HAP-1 (cell line): ENCODE measurements at regions not wholly inside any gene's neighbourhood (a gene's known extent, or its start where the extent isn't known, plus 50 kb on each side); places are given as distances from the start of the nearest gene placed in this dataset.
"Not testable (repeated sequence)": the region's sequence is repeated elsewhere in the genome, so short reads cannot be mapped to it uniquely, and the experiment has no call there.

ENCODE experiments used
- DNase-seq, 2 experiments: peaks; one replicate each; pipeline ENCODE4 v3.0.0-alpha.2; 2016 to 2020; ENCODE audit warnings: low spot score in 2 of 2
- H3K27me3 ChIP-seq: fragments of 250-450 bp; sonication (Bioruptor Pico); 2 replicates; pipeline ENCODE4 v1.5.1; 2020; ENCODE audit warnings: low read depth, mild to moderate bottlenecking, moderate library complexity
- H3K36me3 ChIP-seq: fragments of 250-450 bp; sonication (Bioruptor Pico); replicated peaks from 2 replicates; pipeline ENCODE4 v1.5.1; 2020; ENCODE audit warnings: mild to moderate bottlenecking
- H3K4me1 ChIP-seq: fragments of 250-450 bp; sonication (Bioruptor Pico); 2 replicates; pipeline ENCODE4 v1.5.1; 2020; ENCODE audit warnings: mild to moderate bottlenecking
- H3K4me3 ChIP-seq: fragments of 250-450 bp; sonication (Bioruptor Pico); 2 replicates; pipeline ENCODE4 v1.5.1; 2020; ENCODE audit warnings: mild to moderate bottlenecking, moderate library complexity
- H3K9me3 ChIP-seq: fragments of 250-450 bp; sonication (Bioruptor Pico); 2 replicates; pipeline ENCODE4 v1.5.1; 2020; ENCODE audit warnings: mild to moderate bottlenecking, moderate library complexity
- in situ Hi-C: fragments of 300-500 bp; cut with MboI; formaldehyde crosslinking; loops from 3 replicates; pipeline ENCODE4 v1.14.3; 2020; ENCODE audit warnings: low sequenced_read_pairs, inconsistent platforms, mixed read lengths

DNA sequence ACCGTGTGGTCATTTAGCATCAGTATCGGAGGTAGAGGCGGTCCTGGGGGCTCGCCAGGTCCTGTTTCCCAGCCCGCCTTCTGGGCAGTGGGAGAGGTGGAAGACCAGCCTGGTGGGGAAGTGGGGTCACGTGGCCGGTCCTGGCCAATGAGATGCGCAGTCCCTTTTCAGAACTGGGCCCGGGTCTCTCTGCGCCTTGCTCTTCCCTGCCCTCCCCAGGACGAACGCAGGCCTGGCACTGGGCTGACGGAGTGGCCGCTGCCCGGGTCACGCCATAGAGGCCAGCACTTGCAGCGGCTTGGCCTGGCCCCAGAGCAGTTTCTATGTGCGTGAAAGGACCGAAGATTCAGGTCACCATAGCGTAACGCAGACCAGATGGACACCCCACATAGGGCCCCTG, 97.6 kb downstream of the OLFM1 start:
- no peaks in the 10 kb centered on the region for H3K9me3 ChIP-seq
- H3K36me3 ChIP-seq, result no peaks in the 10 kb centered on the region
- in situ Hi-C loops, result no loop called here
- H3K4me3 ChIP-seq, result no peak overlapping the region
- no peaks in the 10 kb centered on the region for H3K4me1 ChIP-seq
- no peak for DNase-seq
- H3K27me3 ChIP-seq, result no peaks in the 10 kb centered on the region

DNA sequence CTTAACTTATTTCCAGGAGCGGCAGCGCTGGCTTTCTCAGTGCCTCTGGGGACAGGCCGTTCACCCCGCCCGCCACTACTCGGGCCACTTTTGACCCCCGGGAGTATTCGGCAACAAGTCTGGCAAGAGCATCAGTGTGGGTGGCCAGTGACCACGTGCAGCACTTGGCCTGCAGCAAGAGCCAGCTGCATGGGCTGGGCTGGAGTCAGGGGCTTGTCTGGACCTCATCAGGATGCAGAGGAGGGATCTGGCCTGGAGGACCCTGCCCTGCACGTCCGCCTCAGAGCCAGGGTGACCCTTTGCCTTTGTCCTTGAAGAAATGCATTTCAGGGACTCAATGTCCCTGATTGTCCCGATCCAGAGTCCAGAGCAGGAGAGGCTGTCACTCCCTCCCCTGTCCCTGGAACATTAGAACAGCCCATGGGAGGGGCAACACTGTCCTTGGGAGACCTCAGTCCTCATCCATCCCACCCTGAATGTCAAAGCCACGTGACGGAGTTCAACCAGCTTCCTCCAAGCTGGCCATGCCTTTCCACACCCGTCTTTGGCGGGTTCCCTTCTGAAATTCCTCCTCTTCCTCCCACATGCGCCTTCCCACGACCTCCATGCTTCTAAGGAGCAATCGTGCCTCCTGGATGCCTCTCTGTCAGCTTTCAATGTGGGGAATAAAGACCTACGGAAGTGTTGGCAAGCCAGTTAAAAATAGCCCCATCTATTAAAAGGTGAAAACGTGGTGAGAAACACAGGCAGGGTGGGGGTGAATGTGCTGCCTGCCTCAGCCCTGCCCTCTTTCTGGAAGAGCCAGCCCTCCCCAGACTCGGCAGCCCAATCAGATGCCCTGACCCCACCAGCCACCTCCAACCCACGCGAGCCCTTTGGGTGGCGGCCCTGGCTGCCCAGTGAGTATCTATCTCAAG, 99.0 kb downstream of the OLFM1 start:
- Histone ChIP-seq H3K4me3 (no peak overlapping the region), H3K27me3 (no peaks in the 10 kb centered on the region), H3K36me3 (no peaks in the 10 kb centered on the region), H3K9me3 (no peaks in the 10 kb centered on the region), H3K4me1 (no peaks in the 10 kb centered on the region)
- DNase-seq, result no peak
- in situ Hi-C loops, result no loop called here

DNA sequence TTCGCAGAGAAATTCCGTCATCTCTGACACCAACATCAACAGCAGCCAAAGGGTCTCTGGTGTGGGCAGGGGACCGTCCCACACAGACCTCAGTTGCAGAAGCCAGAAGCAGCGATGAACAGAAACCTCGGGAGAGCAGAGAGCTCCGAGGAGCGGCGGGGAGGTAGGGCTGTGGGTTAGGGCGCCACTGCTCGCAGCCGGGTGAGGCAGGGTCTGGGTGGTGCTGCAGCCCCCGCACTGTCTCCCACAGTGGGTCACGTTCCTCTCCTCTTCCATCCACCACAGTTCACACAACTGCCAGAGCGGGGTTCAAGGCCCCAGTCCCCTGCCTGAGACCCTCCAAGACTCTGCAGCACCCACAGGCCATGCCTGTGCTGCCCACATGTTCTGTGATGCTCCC, 99.9 kb downstream of the OLFM1 start:
- H3K4me1 ChIP-seq, result no peaks in the 10 kb centered on the region
- no peak for DNase-seq
- no peaks in the 10 kb centered on the region for H3K36me3 ChIP-seq
- in situ Hi-C loops, result no loop called here
- no peak overlapping the region for H3K4me3 ChIP-seq
- no peaks in the 10 kb centered on the region for H3K27me3 ChIP-seq
- no peaks in the 10 kb centered on the region for H3K9me3 ChIP-seq

DNA sequence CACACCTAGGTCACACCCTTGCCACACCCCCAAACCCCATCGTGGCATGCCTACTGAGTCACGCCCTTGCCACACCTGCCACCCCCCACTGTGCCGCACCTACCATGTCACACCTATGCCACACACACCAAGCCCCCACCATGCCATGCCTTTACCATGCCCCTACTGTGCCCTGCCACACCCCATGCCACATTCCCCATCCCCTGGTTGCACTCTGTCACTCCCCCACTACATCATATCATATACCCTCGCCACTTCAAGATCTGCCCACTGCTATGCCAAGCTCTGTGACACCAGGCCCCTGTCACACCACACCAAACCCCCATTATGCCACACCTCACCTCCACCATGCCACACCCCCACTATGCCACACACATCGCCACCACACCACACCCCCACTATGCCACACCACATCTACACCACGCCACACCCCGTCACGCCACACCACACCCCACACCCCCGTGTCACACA, 101.2 kb downstream of the OLFM1 start:
- no peaks in the 10 kb centered on the region for H3K36me3 ChIP-seq
- in situ Hi-C loops, result no loop called here

DNA sequence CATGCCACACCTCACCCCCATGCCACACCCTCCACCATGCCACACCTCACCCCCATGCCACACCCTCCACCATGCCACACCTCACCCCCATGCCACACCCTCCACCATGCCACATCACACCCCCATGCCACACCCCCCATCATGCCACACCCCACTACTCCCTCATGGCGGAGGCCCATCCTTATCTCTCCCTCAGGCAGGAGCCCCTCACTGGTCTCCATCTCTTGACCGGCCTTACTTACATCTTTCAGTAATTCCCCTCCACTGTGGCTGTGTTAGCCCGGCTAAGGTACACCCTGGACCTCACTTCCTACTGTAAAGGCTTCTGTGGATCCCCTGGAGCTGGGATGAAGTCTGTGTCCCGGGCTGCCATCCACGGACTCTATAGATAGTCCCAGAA, 102.0 kb downstream of the OLFM1 start:
- DNase-seq, result no peak
- in situ Hi-C loops, result no loop called here
- no peaks in the 10 kb centered on the region for H3K27me3 ChIP-seq
- no peaks in the 10 kb centered on the region for H3K4me1 ChIP-seq
- H3K9me3 ChIP-seq, result no peaks in the 10 kb centered on the region
- no peaks in the 10 kb centered on the region for H3K36me3 ChIP-seq
- no peak overlapping the region for H3K4me3 ChIP-seq

More for the DNA sequence above, 101.2 kb downstream of the OLFM1 start:
- Histone ChIP-seq H3K9me3 (no peaks in the 10 kb centered on the region), H3K27me3 (no peaks in the 10 kb centered on the region), H3K4me1 (no peaks in the 10 kb centered on the region), H3K4me3 (no peak overlapping the region)
- DNase-seq, result no peak

DNA sequence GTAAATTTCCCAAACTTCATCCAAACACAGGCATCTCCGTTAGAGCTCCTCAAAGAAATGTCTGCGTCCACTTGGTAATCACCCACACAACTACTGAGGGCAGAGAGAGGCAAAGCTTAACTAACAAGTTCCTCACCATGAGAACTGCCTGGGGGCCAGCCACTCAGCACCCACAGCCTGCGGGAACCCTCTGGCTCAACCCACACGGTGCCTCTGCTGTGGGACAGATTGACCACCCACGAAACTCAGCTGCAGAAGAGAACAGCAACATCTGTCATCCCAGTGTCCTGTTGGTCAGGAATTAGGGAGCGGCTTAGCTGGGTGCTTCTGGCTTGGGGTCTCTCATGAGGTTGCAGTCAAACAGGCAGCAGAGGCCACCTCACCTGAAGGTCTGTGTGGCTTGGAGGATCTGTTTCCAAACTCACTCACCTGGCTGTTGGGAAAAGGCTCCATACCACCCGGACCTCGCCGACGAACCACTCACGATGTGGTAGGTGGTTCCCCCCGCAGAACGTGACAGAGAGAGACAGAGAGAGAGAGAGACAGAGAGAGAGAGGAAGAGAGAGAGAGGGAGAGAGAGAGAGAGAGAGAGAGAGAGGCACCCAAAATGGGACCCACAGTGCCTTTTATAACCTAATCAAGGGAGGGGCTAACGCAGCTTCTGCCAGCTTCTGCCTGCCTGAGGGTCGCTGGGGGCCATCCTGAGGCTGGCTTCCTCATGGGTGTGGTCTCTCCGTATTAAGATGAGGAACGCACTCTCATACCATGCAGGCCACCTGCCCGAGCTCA, 103.5 kb downstream of the OLFM1 start:
- Histone ChIP-seq H3K4me3 (no peak overlapping the region), H3K36me3 (no peaks in the 10 kb centered on the region), H3K9me3 (no peaks in the 10 kb centered on the region), H3K27me3 (no peaks in the 10 kb centered on the region), H3K4me1 (no peaks in the 10 kb centered on the region)
- no peak for DNase-seq
- in situ Hi-C loops, result no loop called here

DNA sequence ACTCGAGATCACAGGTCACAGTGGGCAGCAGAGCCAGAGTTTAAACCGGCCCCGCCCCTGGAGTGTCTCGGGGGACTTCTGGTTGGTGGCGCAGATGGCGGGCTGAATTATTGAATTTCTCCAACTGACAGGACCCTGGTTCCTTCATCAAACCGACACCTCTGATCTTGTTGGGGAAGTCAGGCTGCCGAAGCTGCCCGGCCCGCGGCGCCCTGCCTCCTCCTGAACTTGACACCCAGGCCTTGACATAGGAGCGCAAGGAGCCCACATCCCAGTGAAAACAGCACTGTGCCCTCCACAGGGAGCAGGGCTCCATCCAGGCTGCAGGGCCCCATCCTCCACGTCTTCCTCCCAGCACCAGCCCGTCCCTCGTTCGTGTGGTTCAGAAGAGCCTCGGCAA, 105.2 kb downstream of the OLFM1 start:
- no peak overlapping the region for H3K4me3 ChIP-seq
- H3K4me1 ChIP-seq, result no peaks in the 10 kb centered on the region
- in situ Hi-C loops, result no loop called here
- no peak for DNase-seq
- H3K9me3 ChIP-seq, result no peaks in the 10 kb centered on the region
- H3K36me3 ChIP-seq, result no peaks in the 10 kb centered on the region
- H3K27me3 ChIP-seq, result no peaks in the 10 kb centered on the region

DNA sequence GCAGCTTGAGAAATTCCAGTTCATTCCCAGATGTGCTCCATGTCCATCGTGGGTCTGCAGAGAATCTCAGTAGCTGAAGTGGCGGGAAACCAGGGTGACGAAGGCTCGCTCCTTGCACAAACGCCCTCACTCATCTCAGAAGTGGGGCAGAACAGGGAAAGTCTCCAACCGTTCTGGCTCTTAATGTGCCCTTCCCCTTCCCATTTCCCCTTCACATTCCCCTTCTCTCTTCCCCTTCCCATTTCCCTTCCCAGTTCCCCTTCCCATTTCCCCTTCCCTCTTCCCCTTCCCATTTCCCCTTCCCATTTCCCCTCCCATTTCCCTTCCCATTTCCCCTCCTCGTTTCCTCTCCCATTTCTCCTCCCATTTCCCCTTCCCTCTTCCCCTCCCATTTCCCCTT, 108.5 kb downstream of the OLFM1 start:
- H3K4me3 ChIP-seq, DNase-seq, H3K36me3 ChIP-seq, H3K27me3 ChIP-seq, H3K4me1 ChIP-seq, H3K9me3 ChIP-seq, in situ Hi-C loops: not testable (repeated sequence)

DNA sequence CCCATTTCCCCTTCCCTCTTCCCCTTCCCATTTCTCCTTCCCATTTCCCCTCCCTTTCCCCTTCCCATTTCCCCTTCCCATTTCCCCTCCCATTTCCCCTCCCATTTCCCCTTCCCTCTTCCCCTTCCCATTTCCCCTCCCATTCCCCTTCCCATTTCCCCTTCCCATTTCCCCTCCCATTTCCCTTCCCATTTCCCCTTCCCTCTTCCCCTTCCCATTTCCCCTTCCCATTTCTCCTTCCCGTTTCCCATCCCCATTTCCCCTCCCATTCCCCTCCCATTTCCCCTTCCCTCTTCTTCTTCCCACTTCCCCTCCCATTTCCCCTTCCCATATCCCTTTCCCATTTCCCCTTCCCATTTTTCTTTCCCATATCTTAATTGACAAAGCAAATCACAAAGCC, 109.0 kb downstream of the OLFM1 start:
- no peaks in the 10 kb centered on the region for H3K27me3 ChIP-seq
- in situ Hi-C loops, result no loop called here

DNA sequence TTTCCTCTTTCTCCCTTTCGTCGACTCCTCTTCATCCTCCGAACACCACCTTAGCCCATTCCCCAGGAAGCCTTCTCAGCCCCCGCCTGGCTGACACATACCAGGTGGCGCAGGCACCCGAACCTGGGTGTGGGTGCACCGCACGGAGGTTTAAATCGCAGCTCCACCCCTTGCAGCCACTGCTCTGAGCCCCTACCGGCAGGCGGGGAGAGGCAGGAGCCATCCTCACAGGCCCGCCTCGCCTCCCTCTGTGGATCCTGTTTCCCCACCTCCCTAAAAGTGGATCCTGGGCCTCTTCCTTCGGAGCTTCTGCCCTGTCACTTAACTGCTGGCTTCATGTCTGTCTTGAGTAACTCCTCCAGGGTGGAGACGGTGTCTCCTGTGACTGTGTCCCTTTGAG, 110.7 kb downstream of the OLFM1 start:
- Histone ChIP-seq H3K27me3 (no peaks in the 10 kb centered on the region), H3K36me3 (no peaks in the 10 kb centered on the region), H3K4me1 (no peaks in the 10 kb centered on the region), H3K4me3 (no peak overlapping the region), H3K9me3 (no peaks in the 10 kb centered on the region; the same call in 1 of the 2 replicates)
- DNase-seq, result no peak
- in situ Hi-C loops, result no loop called here

More for the DNA sequence above, 109.0 kb downstream of the OLFM1 start:
- H3K9me3 ChIP-seq, result no peaks in the 10 kb centered on the region; the same call in 1 of the 2 replicates
- H3K4me1 ChIP-seq, result no peaks in the 10 kb centered on the region
- DNase-seq, result no peak
- H3K36me3 ChIP-seq, result no peaks in the 10 kb centered on the region
- H3K4me3 ChIP-seq, result no peak overlapping the region

DNA sequence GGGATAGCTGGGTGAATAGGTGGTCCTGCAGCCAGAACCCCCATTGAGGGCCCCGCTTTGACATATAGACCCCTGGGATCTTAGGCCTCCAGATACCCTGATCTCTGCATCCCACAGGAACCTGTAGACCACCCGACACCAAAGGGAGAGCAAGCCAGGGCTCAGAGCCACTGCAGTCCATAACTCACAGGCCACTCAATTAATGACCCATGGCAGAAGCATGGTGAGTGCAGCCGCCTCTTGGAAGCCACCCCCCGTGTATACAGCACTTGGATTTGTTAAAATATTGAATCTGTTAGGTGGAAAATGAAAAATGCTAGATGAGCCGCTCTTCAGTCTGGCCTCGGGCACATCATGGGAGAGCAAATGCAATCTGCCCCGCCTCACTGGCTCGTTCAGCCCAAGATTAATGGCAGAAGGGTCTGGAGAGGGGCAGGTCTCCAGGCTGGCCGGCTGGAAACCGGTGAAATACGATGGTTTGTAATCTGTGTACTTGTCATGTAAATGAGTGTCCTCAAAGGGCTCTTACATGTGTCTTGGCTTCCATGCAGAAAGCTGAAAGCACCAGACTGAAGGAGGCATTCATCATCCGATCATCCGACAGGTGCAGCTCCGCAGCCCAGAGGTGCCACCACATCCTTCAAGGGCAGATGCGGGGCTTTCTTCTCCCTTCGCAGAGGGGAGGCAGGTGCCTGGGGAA, 111.3 kb downstream of the OLFM1 start:
- Histone ChIP-seq H3K27me3 (no peaks in the 10 kb centered on the region), H3K4me1 (no peaks in the 10 kb centered on the region), H3K36me3 (no peaks in the 10 kb centered on the region), H3K9me3 (no peaks in the 10 kb centered on the region; the same call in 1 of the 2 replicates), H3K4me3 (no peak overlapping the region)
- no peak for DNase-seq
- in situ Hi-C loops, result no loop called here

DNA sequence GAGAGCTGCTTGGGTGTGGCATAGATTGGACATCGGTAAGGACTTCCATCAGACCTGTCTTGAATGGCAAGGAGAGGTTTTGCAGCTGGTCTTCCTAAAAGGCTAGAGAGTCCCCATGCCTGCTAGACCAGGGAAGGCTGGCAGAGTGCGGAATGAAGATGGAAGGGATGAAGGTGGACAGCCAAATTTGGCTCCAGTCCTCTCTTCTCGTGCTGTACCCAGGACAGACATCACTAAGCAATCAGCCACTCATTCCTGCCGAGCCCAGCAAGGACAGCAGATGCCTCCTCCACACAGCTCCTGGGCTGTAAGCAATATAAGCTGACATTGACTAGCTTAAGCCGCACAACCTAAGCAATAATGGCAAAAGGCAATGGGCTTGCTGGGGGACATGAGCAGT, 112.0 kb downstream of the OLFM1 start:
- Histone ChIP-seq H3K4me1 (no peaks in the 10 kb centered on the region), H3K27me3 (no peaks in the 10 kb centered on the region), H3K9me3 (no peaks in the 10 kb centered on the region; the same call in 1 of the 2 replicates), H3K36me3 (no peaks in the 10 kb centered on the region), H3K4me3 (no peak overlapping the region)
- DNase-seq, result no peak
- in situ Hi-C loops, result no loop called here

DNA sequence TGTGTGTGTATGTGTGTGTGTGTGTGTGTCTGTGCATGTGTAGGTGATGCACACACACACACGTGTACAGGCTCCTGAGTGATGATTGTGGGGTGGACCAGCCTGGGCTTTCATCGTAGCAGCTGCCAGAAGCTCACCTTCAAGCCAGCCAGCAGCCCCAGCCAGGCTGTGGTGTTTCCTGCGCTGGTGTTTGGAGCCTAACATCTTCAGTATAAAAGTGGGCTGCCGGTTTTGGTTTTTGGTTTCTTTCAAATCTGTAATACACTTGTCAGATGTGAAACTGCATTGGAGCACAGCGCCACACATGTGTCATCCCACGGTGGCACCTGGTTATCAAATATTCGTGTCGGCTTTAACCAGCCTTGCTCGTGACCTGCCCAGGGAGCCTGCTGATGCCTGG, 114.2 kb downstream of the OLFM1 start:
- no peak for DNase-seq
- no peak overlapping the region for H3K4me3 ChIP-seq
- no peaks in the 10 kb centered on the region for H3K36me3 ChIP-seq
- in situ Hi-C loops, result no loop called here
- no peaks in the 10 kb centered on the region for H3K27me3 ChIP-seq
- H3K4me1 ChIP-seq, result no peaks in the 10 kb centered on the region
- no peaks in the 10 kb centered on the region; the same call in 1 of the 2 replicates for H3K9me3 ChIP-seq
